ENCODE measurements at regions not wholly inside any gene's neighbourhood (a gene's known extent, or its start where the extent isn't known, plus 50 kb on each side); places are given as distances from the start of the nearest gene placed in this dataset.

DNA sequence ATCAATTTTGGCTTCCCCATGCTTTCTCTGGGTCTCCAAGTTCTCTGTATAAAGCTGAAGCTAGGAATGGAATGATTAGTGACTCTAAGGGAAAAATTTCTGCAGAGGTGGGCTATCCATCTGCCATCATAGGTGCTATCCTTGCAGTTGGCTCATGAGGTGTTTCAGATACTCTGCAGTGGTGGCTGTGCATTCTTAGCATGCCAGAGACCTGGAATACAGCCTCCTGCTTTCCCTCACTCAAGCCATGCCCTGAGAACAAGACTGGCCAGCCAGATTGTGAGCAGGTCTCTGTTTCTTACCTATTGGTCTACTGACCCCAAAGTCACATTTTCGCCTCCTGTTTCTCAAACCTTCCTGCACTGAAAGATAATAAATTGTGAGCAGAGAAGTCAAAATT lies 719.6 kb downstream of the CCSER2 start (continued):
- TF ChIP-seq, protein P1, sequence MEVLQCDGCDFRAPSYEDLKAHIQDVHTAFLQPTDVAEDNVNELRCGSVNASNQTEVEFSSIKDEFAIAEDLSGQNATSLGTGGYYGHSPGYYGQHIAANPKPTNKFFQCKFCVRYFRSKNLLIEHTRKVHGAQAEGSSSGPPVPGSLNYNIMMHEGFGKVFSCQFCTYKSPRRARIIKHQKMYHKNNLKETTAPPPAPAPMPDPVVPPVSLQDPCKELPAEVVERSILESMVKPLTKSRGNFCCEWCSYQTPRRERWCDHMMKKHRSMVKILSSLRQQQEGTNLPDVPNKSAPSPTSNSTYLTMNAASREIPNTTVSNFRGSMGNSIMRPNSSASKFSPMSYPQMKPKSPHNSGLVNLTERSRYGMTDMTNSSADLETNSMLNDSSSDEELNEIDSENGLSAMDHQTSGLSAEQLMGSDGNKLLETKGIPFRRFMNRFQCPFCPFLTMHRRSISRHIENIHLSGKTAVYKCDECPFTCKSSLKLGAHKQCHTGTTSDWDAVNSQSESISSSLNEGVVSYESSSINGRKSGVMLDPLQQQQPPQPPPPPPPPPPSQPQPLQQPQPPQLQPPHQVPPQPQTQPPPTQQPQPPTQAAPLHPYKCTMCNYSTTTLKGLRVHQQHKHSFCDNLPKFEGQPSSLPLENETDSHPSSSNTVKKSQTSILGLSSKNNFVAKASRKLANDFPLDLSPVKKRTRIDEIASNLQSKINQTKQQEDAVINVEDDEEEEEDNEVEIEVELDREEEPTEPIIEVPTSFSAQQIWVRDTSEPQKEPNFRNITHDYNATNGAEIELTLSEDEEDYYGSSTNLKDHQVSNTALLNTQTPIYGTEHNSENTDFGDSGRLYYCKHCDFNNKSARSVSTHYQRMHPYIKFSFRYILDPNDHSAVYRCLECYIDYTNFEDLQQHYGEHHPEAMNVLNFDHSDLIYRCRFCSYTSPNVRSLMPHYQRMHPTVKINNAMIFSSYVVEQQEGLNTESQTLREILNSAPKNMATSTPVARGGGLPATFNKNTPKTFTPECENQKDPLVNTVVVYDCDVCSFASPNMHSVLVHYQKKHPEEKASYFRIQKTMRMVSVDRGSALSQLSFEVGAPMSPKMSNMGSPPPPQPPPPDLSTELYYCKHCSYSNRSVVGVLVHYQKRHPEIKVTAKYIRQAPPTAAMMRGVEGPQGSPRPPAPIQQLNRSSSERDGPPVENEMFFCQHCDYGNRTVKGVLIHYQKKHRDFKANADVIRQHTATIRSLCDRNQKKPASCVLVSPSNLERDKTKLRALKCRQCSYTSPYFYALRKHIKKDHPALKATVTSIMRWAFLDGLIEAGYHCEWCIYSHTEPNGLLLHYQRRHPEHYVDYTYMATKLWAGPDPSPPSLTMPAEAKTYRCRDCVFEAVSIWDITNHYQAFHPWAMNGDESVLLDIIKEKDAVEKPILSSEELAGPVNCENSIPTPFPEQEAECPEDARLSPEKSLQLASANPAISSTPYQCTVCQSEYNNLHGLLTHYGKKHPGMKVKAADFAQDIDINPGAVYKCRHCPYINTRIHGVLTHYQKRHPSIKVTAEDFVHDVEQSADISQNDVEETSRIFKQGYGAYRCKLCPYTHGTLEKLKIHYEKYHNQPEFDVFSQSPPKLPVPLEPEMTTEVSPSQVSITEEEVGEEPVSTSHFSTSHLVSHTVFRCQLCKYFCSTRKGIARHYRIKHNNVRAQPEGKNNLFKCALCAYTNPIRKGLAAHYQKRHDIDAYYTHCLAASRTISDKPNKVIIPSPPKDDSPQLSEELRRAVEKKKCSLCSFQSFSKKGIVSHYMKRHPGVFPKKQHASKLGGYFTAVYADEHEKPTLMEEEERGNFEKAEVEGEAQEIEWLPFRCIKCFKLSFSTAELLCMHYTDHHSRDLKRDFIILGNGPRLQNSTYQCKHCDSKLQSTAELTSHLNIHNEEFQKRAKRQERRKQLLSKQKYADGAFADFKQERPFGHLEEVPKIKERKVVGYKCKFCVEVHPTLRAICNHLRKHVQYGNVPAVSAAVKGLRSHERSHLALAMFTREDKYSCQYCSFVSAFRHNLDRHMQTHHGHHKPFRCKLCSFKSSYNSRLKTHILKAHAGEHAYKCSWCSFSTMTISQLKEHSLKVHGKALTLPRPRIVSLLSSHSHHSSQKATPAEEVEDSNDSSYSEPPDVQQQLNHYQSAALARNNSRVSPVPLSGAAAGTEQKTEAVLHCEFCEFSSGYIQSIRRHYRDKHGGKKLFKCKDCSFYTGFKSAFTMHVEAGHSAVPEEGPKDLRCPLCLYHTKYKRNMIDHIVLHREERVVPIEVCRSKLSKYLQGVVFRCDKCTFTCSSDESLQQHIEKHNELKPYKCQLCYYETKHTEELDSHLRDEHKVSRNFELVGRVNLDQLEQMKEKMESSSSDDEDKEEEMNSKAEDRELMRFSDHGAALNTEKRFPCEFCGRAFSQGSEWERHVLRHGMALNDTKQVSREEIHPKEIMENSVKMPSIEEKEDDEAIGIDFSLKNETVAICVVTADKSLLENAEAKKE (CRISPR knock-in tag; IDR thresholded peaks at IDR 0.05) = no peak

DNA sequence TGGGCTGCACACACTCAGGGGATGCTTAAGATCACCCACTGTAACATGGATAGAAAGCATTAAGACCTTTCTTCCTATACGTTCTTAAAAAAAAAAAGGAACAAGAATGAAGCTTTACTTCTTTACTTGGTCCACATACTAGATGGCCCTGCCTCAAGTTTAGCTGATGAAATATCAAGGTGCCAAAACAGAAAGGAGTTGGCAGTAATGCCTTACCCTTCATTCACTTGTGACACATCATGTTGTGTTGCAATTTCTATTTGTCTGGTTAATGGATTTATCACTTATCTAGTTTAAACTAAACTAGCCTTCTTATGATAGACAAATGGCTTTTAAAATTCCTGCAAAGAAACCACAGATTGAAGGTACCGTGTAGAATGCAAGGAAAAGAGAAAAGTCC lies 720.3 kb downstream of the CCSER2 start:
- TF ChIP-seq NANOG (IDR thresholded peaks at IDR 0.05; ENCODE audit: borderline replicate concordance) = no peak
- TF ChIP-seq POLR2AphosphoS5 (IDR thresholded peaks at IDR 0.05; ENCODE audit: low read depth) = no peak
- no peak for TF ChIP-seq EZH2 (IDR thresholded peaks at IDR 0.05; ENCODE audit: low read depth, unreplicated experiment)
- TF ChIP-seq STAT1 (IDR thresholded peaks at IDR 0.05; ENCODE audit: unreplicated experiment) = no peak
- no peak for TF ChIP-seq CREB1 (CRISPR knock-in tag; IDR thresholded peaks at IDR 0.05; ENCODE audit: low read depth)
- TF ChIP-seq ZNF331 (CRISPR knock-in tag; IDR thresholded peaks at IDR 0.05; ENCODE audit: low read depth) = no peak
- Mint-ChIP-seq H3K36me3 (ENCODE audit: low read depth) (peaks cover 2% of the 10 kb centered on the region; the same call in 1 of the 3 replicates), H3K9me3 (peaks cover 85% of the 10 kb centered on the region), H3K4me3 (no peak overlapping the region), H3K27ac (no peak overlapping the region), H3K4me1 (no peaks in the 10 kb centered on the region), H3K27me3 (ENCODE audit: insufficient read depth, low read depth, poor library complexity) (no peaks in the 10 kb centered on the region)
- H3K9me2 ChIP-seq (ENCODE audit: insufficient read depth) = 0 out of 2 replicates have a peak, but pooled peaks cover 4% of the 10 kb centered on the region
- H3K27ac ChIP-seq (ENCODE audit: low read depth) = no peak overlapping the region
- H3K4me1 ChIP-seq (ENCODE audit: insufficient read depth) = no peaks in the 10 kb centered on the region
- H3K4me2 ChIP-seq = no peak overlapping the region
- no peak overlapping the region for H3K4me3 ChIP-seq
- H2AFZ ChIP-seq = no peak overlapping the region
- ATAC-seq (no peak), DNase-seq (ENCODE audit: low spot score) (no peak)
- no peaks in the 10 kb centered on the region for H3F3A ChIP-seq (replicated peaks; ENCODE audit: low read depth)
- H4K20me1 ChIP-seq (replicated peaks; ENCODE audit: insufficient read depth) = no peaks in the 10 kb centered on the region
- no peaks in the 10 kb centered on the region for H3K36me3 ChIP-seq (ENCODE audit: insufficient read depth)
- no peaks in the 10 kb centered on the region for H3K27me3 ChIP-seq (ENCODE audit: insufficient read depth)
- H3K79me2 ChIP-seq (replicated peaks; ENCODE audit: insufficient read depth) = no peaks in the 10 kb centered on the region

Data from GM23338 (cell line).